ENCODE measurements at regions not wholly inside any gene's neighbourhood (a gene's known extent, or its start where the extent isn't known, plus 50 kb on each side); places are given as distances from the start of the nearest gene placed in this dataset.

DNA sequence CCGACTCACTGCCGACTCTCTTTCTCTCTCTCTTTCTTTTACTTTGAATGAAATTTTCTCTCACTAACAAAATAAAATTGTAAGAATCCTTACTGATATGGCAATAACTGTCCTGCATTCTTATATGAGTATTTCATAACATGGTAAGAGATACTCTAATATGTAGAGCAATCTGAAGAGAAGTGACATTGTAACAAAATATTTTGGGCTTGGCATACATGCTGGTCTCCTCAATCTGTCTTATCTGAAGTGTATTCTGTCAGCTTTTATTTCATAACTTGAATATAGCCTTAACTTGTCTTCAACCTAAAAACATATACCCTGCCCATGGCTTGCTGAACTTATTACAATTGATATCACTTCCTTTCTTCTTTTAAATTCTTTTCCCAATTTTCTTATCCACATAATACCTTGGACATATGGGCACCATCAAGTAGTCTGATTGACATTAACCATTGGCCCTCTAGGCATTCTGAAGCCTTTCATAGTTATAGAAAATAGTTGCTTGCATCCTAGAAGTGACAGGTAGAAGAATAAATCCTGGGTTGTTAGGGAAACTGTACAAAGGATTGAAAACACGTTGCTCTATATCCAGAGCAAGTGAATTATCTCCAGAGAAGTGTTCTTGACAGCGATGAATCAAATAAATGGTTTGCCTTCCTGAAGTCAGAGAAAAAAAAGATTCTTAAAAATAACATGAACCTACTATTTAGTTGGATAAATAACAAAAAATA lies 537.6 kb upstream of the TYRP1 start:
- Histone ChIP-seq H4K20me1 (replicated peaks; ENCODE audit: control insufficient read depth, extremely low read depth, insufficient read depth, low read length) (no peaks in the 10 kb centered on the region), H3K79me2 (ENCODE audit: control insufficient read depth, insufficient read depth, low read length) (no peaks in the 10 kb centered on the region), H3K9me1 (replicated peaks; ENCODE audit: control insufficient read depth, extremely low read depth, insufficient read depth, low read length) (no peaks in the 10 kb centered on the region), H3K4me2 (ENCODE audit: insufficient read depth, low read length) (no peak overlapping the region), H3K9me3 (replicated peaks; ENCODE audit: control insufficient read depth, insufficient read depth, low read length) (peaks cover 1% of the 10 kb centered on the region), H3K4me1 (ENCODE audit: control insufficient read depth, extremely low read depth, insufficient read depth, low read length) (no peaks in the 10 kb centered on the region), H2AFZ (ENCODE audit: low read depth, low read length) (no peak overlapping the region), H3K36me3 (ENCODE audit: control insufficient read depth in 2 of 2, extremely low read depth in 1 of 2, insufficient read depth in 2 of 2, low read length in 2 of 2) (no peaks in the 10 kb centered on the region), H3K27me3 (ENCODE audit: control insufficient read depth in 2 of 2, insufficient read depth in 2 of 2, low read length in 2 of 2) (no peaks in the 10 kb centered on the region), H3K4me3 (replicated peaks in 1 of 3; ENCODE audit: insufficient read depth in 1 of 3, low read depth in 1 of 3, low read length in 3 of 3) (no peak overlapping the region), H3K9ac (replicated peaks; ENCODE audit: extremely low read depth, insufficient read depth, low read length) (no peak overlapping the region), H3K27ac (ENCODE audit: insufficient read depth, low read depth, low read length) (no peak overlapping the region)
- CTCF ChIA-PET: interaction anchor here (1.3 kb wide), 1 partner anchor 11 kb away, joined by 4 read pairs; no protein-coding TSS in a partner anchor
- BruUV-seq (replicated peaks): no TSS peak
- no peak for DNase-seq (ENCODE audit: low read depth, low spot score)
- POLR2A ChIA-PET: no interaction called here
- no peak for FAIRE-seq
- TF ChIP-seq GATA2 (IDR thresholded peaks at IDR 0.05; ENCODE audit: insufficient read depth, insufficient read length, low read depth, low read length) (no peak), CTCF (IDR thresholded peaks at IDR 0.05; ENCODE audit: extremely low read depth in 1 of 2, insufficient read depth in 1 of 2, low read depth in 1 of 2, low read length in 2 of 2) (no peak), POLR2AphosphoS5 (IDR thresholded peaks at IDR 0.05; ENCODE audit: insufficient read depth, low read depth, low read length) (no peak), POLR2A (IDR thresholded peaks at IDR 0.05; ENCODE audit: low read depth, low read length) (no peak), JUN (IDR thresholded peaks at IDR 0.05; ENCODE audit: borderline replicate concordance, insufficient read depth, insufficient read length, low read depth) (no peak)
- TF ChIP-seq, protein P1, sequence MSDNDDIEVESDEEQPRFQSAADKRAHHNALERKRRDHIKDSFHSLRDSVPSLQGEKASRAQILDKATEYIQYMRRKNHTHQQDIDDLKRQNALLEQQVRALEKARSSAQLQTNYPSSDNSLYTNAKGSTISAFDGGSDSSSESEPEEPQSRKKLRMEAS (IDR thresholded peaks at IDR 0.05; ENCODE audit: insufficient read depth, insufficient read length): no peak
- intact Hi-C loops (cut with micrococcal nuclease) (no loop called here), dilution Hi-C loops (cut with MboI; ENCODE audit: extremely low pct_ligation_motif_present, low sequenced_read_pairs) (no loop called here)
